HK-2 (cell line): ENCODE measurements at regions not wholly inside any gene's neighbourhood (a gene's known extent, or its start where the extent isn't known, plus 50 kb on each side); places are given as distances from the start of the nearest gene placed in this dataset.

Experiments
- DNase-seq: peaks from one replicate; pipeline ENCODE4 v3.0.0-alpha.2; 2018; ENCODE audit not compliant: unreplicated experiment

- no peak for DNase-seq
Observed at GRCh38 chr10:8485032-8485431, 430.5 kb downstream of the GATA3 start.

- DNase-seq: no peak
Observed at GRCh38 chr10:8487346-8487745, 432.9 kb downstream of the GATA3 start.

GRCh38 chr10:8489232-8489631, 434.7 kb downstream of the GATA3 start:
- DNase-seq: no peak

- no peak for DNase-seq
Observed at GRCh38 chr10:8489823-8490222, 435.3 kb downstream of the GATA3 start.

- no peak for DNase-seq
Observed at GRCh38 chr10:8498290-8498689, 443.8 kb downstream of the GATA3 start.

GRCh38 chr10:8498881-8499280, 444.4 kb downstream of the GATA3 start:
- no peak for DNase-seq

- no peak for DNase-seq
Observed at GRCh38 chr10:8499312-8499711, 444.8 kb downstream of the GATA3 start.

- no peak for DNase-seq
Observed at GRCh38 chr10:8499752-8500390, 445.4 kb downstream of the GATA3 start.

GRCh38 chr10:8502573-8502972, 448.1 kb downstream of the GATA3 start:
- DNase-seq: no peak

- no peak for DNase-seq
Observed at GRCh38 chr10:8504499-8504898, 450.0 kb downstream of the GATA3 start.

GRCh38 chr10:8507156-8507555, 452.7 kb downstream of the GATA3 start:
- no peak for DNase-seq

- no peak for DNase-seq
Observed at GRCh38 chr10:8508882-8509281, 454.4 kb downstream of the GATA3 start.

- DNase-seq: no peak
Observed at GRCh38 chr10:8510471-8510870, 456.0 kb downstream of the GATA3 start.

GRCh38 chr10:8511026-8511425, 456.5 kb downstream of the GATA3 start:
- no peak for DNase-seq

- no peak for DNase-seq
Observed at GRCh38 chr10:8513155-8514147, 459.0 kb downstream of the GATA3 start.

GRCh38 chr10:8520382-8520781, 465.9 kb downstream of the GATA3 start:
- DNase-seq: no peak

- no peak for DNase-seq
Observed at GRCh38 chr10:8527773-8528172, 473.3 kb downstream of the GATA3 start.

- DNase-seq: no peak
Observed at GRCh38 chr10:8531116-8531515, 476.6 kb downstream of the GATA3 start.

GRCh38 chr10:8532647-8533046, 478.2 kb downstream of the GATA3 start:
- DNase-seq: no peak

- DNase-seq: no peak
Observed at GRCh38 chr10:8533462-8533861, 479.0 kb downstream of the GATA3 start.

- no peak for DNase-seq
Observed at GRCh38 chr10:8534096-8534495, 479.6 kb downstream of the GATA3 start.

- no peak for DNase-seq
Observed at GRCh38 chr10:8534891-8535290, 480.4 kb downstream of the GATA3 start.

- peak; percentile 4 for DNase-seq
Observed at GRCh38 chr10:8539056-8539455, 484.6 kb downstream of the GATA3 start.
